GM19240 (cell line): ENCODE measurements at regions not wholly inside any gene's neighbourhood (a gene's known extent, or its start where the extent isn't known, plus 50 kb on each side); places are given as distances from the start of the nearest gene placed in this dataset.
"Not testable (repeated sequence)": the region's sequence is repeated elsewhere in the genome, so short reads cannot be mapped to it uniquely, and the experiment has no call there.

Experiments used
- DNase-seq: peaks from one replicate; pipeline ENCODE4 v3.0.0; 2011; ENCODE audit warnings: low spot score; ENCODE audit not compliant: insufficient read length

DNA sequence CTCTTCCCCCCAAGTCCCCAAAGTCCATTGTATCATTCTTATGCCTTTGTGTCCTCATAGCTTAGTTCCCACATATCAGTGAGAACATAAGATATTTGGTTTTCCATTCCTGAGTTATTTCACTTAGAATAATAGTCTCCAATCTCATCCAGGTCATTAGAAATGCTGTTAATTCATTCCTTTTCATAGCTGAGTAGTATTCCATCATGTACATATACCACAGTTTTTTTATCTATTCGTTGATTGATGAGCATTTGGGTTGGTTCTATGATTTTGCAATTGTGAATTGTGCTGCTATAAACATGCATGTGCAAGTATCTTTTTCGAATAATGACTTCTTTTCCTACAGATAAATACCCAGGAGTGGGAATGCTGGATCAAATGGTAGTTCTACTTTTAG lies 359.6 kb downstream of the ADAMTS20 start:
- not testable (repeated sequence) for DNase-seq

DNA sequence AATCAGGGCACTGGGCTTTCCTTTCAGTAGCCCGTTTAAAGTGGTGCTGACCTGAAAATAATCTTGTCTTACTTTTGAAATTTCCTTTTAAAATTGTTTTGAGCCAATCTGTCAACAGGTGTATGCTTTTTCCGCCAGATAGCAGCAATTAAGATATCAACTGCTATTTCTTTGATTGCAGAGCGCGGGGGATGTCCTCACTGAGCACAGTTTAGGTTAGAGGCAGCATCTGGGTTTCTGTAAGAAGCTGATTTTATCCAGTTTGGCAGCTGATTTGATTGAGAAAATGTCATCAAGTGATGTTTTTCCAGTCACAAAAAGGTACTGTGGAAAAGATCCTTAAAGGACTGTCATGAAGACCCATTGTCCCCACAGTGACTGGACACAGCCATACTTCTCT lies 371.8 kb downstream of the ADAMTS20 start:
- no peak for DNase-seq

DNA sequence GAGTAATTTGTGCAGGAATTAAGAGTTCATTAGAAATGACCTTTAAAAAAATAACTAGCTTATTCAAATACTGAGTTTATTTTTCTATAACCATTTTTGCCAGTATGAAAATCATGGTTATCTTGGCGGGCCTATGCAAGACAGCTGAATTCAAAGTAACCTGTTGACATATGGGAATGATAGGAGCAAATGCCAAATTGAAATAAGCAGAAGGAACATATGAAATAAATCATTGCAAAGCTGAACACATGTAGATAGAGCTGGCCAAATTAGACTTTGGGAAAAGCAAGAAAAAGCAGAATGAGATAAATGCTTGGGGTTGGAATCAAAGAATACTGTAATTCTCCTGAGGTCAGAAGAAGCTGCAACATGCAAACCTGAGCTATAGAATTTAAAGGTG lies 372.5 kb downstream of the ADAMTS20 start:
- no peak for DNase-seq

- DNase-seq = no peak
These were observed 374.7 kb downstream of the ADAMTS20 start for GRCh38 chr12:43177276-43177675.

DNA sequence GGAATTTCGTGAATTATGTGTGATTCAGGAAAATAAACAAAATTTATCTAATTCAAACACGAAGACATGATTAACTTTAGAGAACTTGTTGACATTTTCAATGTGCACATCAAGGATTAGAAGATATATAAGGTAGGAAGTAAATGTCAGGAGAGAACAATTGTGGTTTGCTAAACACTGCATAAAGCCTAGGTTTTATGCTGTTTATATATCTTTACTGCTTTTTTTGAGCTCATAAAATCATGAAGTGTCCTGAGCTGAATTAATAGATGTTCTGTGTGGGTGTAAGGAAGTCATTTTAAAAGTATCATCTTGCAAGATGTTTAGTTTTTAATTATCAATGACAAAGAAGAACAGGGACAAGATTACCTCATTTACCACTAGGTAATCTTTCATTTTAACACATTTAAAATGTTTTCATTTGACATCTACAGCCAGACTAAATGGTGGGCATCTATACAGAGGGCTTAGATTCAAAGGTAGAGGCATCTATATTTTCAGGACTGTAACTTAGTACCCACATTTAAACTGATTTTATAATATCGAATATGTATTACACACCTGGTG lies 382.8 kb downstream of the ADAMTS20 start:
- no peak for DNase-seq

DNA sequence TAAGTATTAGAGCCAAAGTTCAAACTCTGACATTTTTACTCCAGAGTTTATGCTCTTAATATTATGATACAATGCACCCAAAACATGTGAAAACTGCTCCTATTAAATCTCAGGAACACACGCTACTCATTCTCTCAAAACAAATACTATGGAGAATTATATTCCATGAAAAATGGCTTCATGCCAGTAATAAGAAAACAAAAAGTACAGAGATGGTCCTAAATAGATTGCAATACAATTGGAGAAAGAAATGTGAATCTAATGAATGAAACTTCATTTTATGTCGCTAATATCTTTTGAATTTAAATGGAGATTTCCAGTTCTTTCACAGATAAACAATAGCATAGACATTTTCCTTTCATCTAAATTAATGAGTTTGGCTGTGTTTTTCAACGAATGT lies 384.3 kb downstream of the ADAMTS20 start:
- DNase-seq = no peak

GRCh38 chr12:43165351-43165750 lies 386.7 kb downstream of the ADAMTS20 start:
- no peak for DNase-seq

GRCh38 chr12:43162138-43162537 lies 389.9 kb downstream of the ADAMTS20 start:
- DNase-seq = no peak

GRCh38 chr12:43159506-43159905 lies 392.5 kb downstream of the ADAMTS20 start:
- no peak for DNase-seq

GRCh38 chr12:43158126-43158525 lies 393.9 kb downstream of the ADAMTS20 start:
- DNase-seq = no peak

GRCh38 chr12:43155376-43155775 lies 396.6 kb downstream of the ADAMTS20 start:
- DNase-seq = no peak

DNA sequence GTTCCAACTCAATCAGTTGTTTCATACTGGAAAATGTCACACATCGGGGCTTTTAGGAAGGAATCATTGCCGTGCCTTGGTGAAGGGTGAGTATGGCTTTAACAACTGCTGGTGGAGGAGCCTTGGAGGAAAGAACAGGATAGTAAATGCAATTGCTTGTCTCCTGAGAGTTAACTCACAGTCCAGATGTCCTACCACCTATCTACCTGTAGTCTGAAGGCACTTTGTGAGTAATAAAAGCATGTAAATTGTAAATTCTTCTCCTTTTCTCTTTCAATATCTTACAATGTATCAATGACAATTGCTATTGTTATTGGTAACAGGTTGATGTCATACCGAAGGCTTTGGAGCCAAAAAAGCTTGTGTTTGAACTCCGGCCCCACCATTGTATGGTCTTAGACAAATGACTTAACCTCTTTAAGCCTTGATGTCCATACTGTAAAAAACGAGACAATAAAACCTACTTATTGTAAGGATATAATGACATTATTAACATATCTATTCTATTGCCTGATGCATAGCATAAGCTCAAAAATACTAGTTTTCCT lies 397.4 kb downstream of the ADAMTS20 start:
- no peak for DNase-seq

GRCh38 chr12:43151441-43151981 lies 400.5 kb downstream of the ADAMTS20 start:
- DNase-seq = no peak

DNA sequence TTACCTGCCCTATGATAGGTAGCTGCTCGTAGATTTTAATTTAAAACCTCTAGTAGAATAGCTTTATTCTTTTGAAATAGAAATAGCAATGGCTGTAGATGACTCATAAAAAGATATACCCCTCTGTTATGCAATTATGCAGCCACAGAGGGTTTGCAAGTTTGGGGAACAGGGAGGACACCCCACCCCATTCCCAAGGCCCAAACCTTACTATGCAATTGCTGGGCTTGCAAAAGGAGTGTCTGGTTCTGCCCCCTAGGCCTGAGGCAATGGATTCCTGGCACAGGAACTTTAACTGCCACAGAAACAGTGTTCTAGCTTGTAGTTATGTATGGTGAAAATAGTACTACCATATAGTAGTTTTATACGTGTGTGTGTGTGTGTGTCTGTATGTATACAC lies 403.3 kb downstream of the ADAMTS20 start:
- no peak for DNase-seq

- no peak for DNase-seq
These were observed 404.1 kb downstream of the ADAMTS20 start for GRCh38 chr12:43147878-43148277.

- no peak for DNase-seq
These were observed 406.5 kb downstream of the ADAMTS20 start for GRCh38 chr12:43145481-43145880.

DNA sequence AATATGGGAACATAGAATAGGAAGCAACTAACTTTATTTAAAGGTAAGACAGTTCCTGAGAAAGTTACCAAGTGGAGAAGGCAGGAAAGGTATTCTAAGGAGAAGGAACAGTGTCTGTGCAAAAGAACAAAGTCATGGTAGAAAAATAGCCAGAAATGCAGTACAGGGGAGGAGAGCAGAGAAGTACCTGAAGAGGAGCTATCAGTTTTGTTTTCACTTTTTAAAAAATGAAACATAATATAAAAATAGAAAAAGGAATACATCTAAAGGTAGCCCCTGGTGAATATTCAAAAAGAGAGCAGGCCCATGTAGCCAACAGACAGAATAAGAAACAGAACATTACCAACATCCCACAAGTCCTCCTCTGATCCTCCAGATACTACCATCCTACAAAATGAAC lies 408.7 kb downstream of the ADAMTS20 start:
- DNase-seq = no peak

DNA sequence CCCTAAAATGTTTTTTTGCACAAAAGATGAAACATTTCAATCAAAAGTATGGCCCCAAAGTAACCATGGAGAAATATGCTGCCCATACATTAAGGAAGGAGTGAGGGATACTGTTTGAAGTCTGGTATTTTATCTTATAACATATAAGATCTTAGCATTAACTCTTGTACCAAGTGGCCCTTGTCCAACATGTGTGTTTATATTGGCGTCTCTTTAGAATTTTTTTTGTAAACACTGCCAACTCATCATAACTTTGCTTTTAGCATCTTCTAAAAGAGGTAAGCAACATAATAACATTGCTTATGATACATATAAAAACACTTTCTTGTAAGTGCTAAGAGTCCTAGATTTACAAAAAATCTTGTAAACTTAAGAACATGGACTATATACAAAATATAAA lies 419.7 kb downstream of the ADAMTS20 start:
- no peak for DNase-seq

DNA sequence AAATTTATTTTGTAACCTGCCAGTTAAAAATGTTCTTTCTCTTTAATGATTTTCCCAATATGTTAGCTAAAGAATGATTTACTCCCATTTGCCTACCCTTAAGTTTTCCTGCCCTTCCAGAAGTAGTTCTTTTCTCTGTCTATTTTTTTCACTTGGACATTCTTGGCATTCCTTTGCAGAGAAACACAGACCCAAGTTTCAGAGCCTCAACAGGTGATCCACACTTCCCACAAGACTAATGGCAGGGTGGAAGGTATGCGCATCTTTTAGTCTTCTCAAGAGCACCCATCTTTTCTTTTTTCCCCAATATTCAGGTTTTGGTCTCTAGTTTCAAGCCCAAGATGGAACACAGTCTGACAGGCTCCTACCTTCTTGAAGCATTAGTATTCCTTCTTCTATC lies 420.7 kb downstream of the ADAMTS20 start:
- DNase-seq = no peak

DNA sequence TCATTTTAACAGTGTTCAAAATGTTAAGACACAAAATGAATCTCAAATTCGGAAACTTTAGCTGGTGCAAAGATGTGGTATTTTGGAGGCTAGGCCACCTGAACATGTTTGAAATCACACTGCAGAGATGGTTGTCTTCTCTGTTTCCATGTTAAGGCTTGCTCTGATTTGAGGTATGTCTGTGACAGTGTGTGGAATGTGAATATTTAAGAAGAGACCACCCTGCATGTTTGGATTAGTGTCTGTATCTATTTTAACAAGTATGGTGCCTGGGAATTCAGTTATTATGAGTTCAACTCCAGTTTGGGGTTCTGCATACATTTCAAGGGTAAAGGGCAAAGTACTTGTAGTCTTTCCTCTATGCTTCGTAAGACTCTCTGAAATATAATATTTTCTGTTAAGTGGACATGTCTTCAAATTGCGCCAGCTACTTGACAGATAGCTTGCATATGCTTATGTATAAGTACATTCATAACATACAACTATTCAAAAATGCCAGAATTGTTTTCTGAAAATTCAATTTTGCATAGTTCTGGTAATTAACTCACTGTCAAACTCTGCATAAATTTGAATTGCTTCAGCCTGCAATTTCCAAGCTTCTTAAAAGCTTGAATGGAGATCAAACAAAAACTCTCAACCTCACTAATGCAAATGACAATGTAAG lies 424.0 kb downstream of the ADAMTS20 start:
- DNase-seq = no peak

- DNase-seq = no peak
These were observed 425.2 kb downstream of the ADAMTS20 start for GRCh38 chr12:43126652-43127375.

GRCh38 chr12:43123461-43123860 lies 428.5 kb downstream of the ADAMTS20 start:
- DNase-seq = no peak
